HG03571 (cell line): ENCODE measurements at regions not wholly inside any gene's neighbourhood (a gene's known extent, or its start where the extent isn't known, plus 50 kb on each side); places are given as distances from the start of the nearest gene placed in this dataset.
A peak's percentile ranks its signal among the peaks of the same experiment; 100 is the strongest.

ENCODE experiments used
- ATAC-seq: cut with Tn5 transposase; IDR thresholded peaks from one replicate; pipeline ENCODE4 v1.9.1; 2021; ENCODE audit not compliant: unreplicated experiment

- no peak for ATAC-seq
These were observed 405.4 kb downstream of the ZSWIM6 start for GRCh38 chr5:61737301-61737963.

DNA sequence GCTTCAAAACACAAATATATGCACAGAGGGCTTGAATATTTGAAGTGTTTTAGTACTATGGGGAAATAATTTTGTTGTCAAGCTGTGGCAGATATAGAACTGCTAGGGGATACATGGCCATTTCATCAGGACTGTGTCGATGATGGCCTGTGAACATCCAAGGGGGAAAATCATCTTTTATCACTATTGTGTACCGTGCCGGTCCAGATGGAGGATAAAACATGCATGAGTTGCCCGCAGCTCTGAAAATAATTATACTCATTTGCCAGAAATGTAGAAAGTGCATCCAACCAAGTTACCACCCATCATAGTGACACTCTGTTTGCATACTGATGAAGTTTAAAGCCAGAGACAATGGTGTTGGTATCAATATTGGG is 405.9 kb downstream of the ZSWIM6 start:
- no peak for ATAC-seq

GRCh38 chr5:61738446-61738845 is 406.4 kb downstream of the ZSWIM6 start:
- no peak for ATAC-seq

GRCh38 chr5:61744690-61745619 is 412.9 kb downstream of the ZSWIM6 start:
- ATAC-seq = no peak

DNA sequence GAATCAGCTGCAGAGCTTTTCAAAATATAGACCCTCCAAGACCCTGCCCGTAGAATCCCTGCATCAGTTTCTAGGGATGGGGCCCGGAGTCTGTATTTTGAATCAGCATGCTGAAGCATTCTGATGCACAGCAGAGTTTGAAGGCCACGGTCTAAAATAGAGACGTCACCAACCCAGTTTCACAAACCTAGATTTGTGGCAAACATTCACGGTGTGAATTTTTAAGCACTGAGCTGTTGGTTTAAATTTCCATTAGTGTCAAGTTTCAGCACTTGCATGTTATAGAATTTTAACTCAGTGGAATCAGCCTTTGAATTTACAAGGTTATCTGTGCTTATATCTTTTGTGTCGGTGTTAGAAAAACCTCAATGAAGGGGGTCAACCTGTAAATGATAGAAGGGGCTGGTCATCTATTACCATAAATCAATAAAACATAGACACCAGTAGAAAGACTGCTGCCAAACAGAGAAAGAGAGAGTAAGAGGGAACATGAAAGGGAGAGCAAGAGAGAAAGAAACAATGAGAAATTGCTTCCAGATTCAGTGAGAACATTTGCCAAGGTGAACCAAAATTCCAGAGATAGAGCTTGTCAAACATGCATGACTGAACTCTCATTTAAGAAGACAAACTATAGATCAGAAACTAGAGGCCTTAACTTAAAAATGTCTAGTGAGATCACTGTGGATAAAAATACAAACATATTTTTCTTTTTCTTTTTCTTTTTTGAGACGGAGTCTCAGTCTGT is 414.9 kb downstream of the ZSWIM6 start:
- no peak for ATAC-seq

DNA sequence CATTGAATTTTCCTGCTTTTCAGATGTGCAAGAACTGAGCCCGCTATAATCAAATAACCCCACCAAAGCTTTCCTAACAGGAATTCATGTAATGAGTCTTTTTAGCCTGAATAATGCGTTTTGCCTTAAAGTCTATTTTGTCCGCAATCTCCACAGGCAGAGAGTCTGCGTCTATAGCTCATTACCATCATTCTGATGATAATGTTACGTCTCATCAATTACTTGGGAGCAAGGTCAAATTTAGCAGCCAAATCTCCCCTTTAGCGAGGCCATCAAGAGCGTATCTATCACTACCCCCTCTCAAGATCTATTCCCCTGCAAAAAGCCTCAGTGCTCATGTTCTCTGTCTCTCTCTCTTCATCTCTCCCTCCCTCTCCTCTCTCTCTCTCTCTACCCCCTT is 416.1 kb downstream of the ZSWIM6 start:
- ATAC-seq = no peak

- no peak for ATAC-seq
These were observed 416.6 kb downstream of the ZSWIM6 start for GRCh38 chr5:61748651-61749050.

DNA sequence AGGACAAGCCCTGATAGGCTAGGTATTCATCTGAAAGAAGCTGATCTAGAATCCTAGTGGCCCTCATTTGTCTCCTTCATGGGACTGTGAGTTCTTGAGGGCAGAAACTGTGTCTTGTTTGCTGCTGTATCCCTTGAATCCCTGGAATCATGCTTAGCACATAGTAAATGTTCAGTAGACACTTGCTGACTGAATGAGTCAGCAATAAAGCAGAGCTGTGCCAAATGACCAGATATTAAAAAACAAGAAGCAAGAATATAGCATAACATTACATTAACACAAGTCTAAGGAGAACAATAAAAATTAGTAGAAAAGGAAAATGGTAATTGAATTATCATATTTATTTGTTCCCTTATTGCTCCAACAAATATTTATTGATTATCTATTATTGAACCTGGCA is 420.5 kb downstream of the ZSWIM6 start:
- no peak for ATAC-seq

GRCh38 chr5:61754792-61755191 is 422.7 kb downstream of the ZSWIM6 start:
- no peak for ATAC-seq

DNA sequence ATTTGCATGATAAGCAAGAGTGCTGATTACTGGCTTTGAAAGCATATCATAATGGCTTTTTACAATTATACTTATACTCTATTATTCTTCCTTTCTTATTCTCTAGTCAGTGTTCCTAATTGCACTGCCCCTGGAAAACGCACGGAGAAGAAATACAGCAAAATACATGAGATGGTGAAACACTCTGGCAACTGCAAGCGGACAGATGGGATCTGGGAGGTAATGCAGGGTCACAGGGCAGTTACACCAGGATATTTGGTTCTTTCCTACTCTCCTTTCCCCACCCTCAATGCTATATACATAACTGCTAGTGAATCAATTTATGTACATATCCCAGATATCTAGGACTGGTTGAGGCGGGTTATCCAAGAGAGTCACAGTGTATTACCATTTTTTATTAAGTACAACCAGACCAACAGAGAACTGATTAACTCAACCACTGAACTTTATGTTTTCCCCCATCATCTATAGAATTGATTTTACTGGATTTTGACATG is 423.7 kb downstream of the ZSWIM6 start:
- no peak for ATAC-seq

DNA sequence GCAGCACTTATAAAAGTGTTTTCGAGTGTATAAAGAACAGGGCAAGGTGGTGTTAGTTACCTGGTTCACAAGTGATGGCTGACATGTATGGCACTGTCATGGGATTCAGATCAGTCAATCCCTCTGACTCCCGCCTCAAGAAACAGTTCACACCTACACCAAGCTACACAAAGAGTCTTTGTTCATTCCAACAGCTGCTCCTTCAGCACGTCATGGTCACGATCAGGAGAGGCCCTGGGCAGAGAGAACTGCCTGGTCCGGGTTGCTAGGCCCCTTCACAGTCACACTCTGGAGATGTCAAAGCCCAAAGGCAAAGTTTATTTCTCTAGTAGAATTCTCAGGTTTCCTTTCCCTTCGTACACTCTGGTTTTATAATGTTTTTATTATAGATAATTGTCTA is 426.7 kb downstream of the ZSWIM6 start:
- ATAC-seq = no peak

- no peak for ATAC-seq
These were observed 433.4 kb downstream of the ZSWIM6 start for GRCh38 chr5:61765471-61765870.

- ATAC-seq = no peak
These were observed 434.1 kb downstream of the ZSWIM6 start for GRCh38 chr5:61766141-61766540.

DNA sequence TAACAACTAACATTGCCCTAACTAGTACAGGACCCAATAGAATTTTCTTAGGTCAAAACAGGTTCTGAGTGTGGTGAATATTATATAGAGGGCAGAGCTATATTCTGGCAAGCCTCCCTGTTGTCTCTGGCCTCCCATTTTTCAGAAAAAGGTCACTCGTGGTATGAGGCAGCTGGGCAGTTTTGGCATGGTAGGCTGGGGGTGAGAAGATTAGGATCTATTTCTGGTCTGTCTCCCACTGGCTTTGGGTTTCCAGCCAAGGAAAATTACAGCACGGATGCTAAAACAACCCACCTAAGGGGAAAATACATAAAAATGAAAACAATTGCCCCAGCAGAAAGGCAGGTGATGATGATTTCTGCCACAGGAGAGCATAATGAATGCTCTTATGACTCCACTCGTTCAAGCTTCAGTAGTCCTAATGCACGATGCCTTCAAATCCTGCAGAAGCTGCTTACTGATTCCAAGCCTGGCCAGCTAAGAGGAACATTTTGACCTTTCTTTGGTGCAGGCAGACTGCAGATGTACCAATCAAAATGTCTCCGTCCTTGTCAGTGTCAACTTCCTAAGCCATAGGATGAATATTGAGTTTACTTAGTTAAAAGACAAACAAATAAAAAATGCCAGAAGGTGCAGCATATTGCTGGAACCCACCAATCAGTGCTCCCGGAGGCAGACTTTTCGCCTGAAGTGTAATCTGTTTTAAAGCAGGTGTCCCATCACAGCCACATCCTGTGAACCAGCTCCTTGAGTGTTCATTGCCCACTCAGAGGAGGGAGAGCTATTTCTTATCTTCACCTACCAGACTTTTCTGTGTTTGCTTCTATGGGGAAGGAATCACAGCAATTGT is 435.4 kb downstream of the ZSWIM6 start:
- ATAC-seq = no peak

DNA sequence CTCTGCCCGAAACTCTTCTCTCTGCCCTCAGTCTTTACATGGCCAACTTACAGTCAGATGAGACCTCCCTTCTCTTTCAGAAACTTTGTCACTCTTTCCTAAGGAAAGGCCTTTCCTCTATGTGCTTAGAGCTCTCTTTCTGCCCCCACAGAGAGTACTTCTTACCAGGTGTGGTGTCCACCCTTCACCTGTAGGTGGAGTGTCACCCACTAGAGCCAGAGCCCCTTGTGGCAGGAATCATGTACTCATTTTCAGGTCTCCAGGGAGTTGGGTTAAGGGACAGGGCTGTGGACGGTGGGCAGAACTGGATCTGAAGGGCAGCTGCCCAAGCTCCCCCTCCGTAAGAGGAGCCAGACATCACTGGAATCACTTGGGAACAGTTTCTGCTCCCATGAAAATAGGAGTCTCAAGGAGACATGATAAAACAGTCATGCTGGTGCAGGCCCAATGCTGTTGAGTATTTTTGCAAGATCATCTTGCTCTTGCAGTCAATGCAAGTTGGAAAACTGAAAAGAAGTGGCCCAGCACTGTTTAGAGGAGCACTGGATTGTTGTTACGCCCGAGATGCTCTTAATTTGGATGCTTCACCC is 436.7 kb downstream of the ZSWIM6 start:
- ATAC-seq = peak; percentile 89

- no peak for ATAC-seq
These were observed 439.0 kb downstream of the ZSWIM6 start for GRCh38 chr5:61771062-61771461.

DNA sequence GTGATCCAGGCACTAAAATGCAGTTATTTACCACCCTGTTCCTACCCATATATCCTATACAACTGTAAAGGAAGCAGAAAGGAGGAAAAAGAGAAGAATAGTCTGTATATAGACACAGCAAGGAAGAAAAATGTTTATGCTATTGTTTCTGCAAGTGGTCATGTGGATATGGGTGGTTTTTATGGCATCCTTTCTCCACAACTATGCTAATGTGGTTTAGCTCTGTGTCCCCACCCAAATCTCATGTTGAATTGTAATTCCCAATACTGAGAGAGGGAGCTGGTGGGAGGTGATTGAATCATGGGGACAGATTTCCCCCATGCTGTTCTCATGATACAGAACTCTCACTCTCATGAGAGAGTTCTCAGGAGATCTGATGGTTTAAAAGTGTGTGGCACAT is 439.8 kb downstream of the ZSWIM6 start:
- no peak for ATAC-seq

GRCh38 chr5:61775901-61776300 is 443.8 kb downstream of the ZSWIM6 start:
- no peak for ATAC-seq

DNA sequence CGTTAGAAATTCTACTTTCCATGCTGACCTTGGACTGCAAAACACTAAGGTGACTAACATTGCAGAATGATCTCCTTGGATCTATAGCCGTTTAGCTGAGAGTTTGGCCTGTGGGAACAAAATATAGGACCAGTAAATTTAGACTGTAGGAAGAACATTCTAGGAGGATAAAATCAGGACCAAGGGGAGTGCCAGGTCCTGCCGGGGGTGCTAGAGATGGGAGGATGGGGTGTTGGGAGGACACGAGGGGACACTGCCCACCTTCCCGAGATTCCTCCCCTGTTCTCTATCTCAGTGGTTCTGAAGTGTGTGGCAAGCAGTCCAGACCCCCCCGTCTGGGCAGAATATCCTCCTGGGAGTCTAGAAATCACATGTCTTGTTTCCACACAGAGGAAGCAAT is 445.2 kb downstream of the ZSWIM6 start:
- ATAC-seq = no peak

GRCh38 chr5:61779743-61780142 is 447.7 kb downstream of the ZSWIM6 start:
- no peak for ATAC-seq
